ENCODE measurements at regions not wholly inside any gene's neighbourhood (a gene's known extent, or its start where the extent isn't known, plus 50 kb on each side); places are given as distances from the start of the nearest gene placed in this dataset.
"Not testable (repeated sequence)": the region's sequence is repeated elsewhere in the genome, so short reads cannot be mapped to it uniquely, and the experiment has no call there.

DNA sequence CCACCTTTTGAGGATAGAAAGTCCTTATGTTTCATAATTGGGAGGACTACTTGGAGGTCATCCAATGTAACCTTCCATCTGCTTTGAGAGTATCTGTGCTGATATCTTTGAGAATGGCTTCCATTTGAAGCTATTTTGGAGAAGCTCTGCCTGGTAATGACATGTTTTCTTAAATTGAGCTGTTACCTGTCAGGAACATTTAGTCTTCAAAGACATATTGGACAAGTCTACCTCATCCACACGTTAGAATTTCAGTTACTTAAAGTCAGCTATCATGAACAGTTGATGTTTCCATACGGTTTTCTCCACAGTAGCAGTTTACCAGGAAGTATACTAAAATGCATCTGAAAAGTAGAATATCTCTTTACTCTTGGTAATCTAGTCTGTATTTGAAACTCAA is 318.5 kb downstream of the EDEM1 start:
- Histone ChIP-seq H3K36me3 (ENCODE audit: control insufficient read depth, insufficient read depth, low read length) (no peaks in the 10 kb centered on the region), H3K27me3 (ENCODE audit: control insufficient read depth, insufficient read depth, low read length) (no peaks in the 10 kb centered on the region), H3K4me3 (ENCODE audit: low read length) (no peak overlapping the region), H3K9me3 (ENCODE audit: control insufficient read depth, insufficient read depth, low read length) (peaks cover 11% of the 10 kb centered on the region), H3K4me1 (ENCODE audit: control insufficient read depth, insufficient read depth, low read length) (no peaks in the 10 kb centered on the region), H3K27ac (ENCODE audit: low read length) (no peak overlapping the region)
- no peaks in the 10 kb centered on the region for H3K4me1 Mint-ChIP-seq
- TF ChIP-seq, protein P1, sequence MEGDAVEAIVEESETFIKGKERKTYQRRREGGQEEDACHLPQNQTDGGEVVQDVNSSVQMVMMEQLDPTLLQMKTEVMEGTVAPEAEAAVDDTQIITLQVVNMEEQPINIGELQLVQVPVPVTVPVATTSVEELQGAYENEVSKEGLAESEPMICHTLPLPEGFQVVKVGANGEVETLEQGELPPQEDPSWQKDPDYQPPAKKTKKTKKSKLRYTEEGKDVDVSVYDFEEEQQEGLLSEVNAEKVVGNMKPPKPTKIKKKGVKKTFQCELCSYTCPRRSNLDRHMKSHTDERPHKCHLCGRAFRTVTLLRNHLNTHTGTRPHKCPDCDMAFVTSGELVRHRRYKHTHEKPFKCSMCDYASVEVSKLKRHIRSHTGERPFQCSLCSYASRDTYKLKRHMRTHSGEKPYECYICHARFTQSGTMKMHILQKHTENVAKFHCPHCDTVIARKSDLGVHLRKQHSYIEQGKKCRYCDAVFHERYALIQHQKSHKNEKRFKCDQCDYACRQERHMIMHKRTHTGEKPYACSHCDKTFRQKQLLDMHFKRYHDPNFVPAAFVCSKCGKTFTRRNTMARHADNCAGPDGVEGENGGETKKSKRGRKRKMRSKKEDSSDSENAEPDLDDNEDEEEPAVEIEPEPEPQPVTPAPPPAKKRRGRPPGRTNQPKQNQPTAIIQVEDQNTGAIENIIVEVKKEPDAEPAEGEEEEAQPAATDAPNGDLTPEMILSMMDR (IDR thresholded peaks at IDR 0.05), result no peak
- peaks cover 6 to 15% of the 10 kb centered on the region in 2 donors for H3K9me3 Mint-ChIP-seq
- intact Hi-C loops (cut with micrococcal nuclease), result no loop called here
- no peak overlapping the region for H3K27ac Mint-ChIP-seq
- ATAC-seq (no peak), DNase-seq (no peak)
- H3K27me3 Mint-ChIP-seq (ENCODE audit: low read depth in 2 of 2), result no peaks in the 10 kb centered on the region
- 83% methylated on average over 1 of the region's 2 CpGs for WGBS (ENCODE audit: insufficient coverage)
- no peaks in the 10 kb centered on the region for H3K36me3 Mint-ChIP-seq
- no peak overlapping the region for H3K4me3 Mint-ChIP-seq

DNA sequence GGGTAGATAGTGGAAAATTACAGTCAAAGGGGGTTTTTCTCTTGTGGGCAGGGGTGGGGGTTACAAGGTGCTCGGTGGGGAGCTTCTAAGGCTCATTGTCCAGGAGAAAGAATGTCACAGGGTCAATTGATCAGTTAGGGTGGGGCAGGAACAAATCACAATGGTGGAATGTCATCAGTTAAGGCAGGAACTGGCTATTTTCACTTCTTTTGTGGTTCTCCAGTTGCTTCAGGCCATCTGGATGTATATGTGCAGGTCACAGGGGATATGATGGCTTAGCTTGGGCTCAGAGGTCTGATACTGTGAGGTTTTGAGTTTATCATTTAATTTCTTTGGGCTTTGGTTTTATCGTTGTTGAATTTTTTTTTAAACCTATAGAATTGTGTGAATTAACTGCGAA is 321.4 kb downstream of the EDEM1 start:
- H3K27ac ChIP-seq (ENCODE audit: low read length); ATAC-seq; H3K27me3 ChIP-seq (ENCODE audit: control insufficient read depth, insufficient read depth, low read length); H3K36me3 ChIP-seq (ENCODE audit: control insufficient read depth, insufficient read depth, low read length); H3K27ac Mint-ChIP-seq; H3K4me1 Mint-ChIP-seq; H3K4me3 ChIP-seq (ENCODE audit: low read length); intact Hi-C loops (cut with micrococcal nuclease); H3K36me3 Mint-ChIP-seq; H3K27me3 Mint-ChIP-seq (ENCODE audit: low read depth in 2 of 2); DNase-seq; H3K4me1 ChIP-seq (ENCODE audit: control insufficient read depth, insufficient read depth, low read length); H3K4me3 Mint-ChIP-seq: not testable (repeated sequence)
- H3K9me3 ChIP-seq (ENCODE audit: control insufficient read depth, insufficient read depth, low read length), result peaks cover 11% of the 10 kb centered on the region
- peaks cover 12 to 18% of the 10 kb centered on the region in 2 donors for H3K9me3 Mint-ChIP-seq
- 88% methylated on average over 3 of the region's 3 CpGs for WGBS (ENCODE audit: insufficient coverage)

DNA sequence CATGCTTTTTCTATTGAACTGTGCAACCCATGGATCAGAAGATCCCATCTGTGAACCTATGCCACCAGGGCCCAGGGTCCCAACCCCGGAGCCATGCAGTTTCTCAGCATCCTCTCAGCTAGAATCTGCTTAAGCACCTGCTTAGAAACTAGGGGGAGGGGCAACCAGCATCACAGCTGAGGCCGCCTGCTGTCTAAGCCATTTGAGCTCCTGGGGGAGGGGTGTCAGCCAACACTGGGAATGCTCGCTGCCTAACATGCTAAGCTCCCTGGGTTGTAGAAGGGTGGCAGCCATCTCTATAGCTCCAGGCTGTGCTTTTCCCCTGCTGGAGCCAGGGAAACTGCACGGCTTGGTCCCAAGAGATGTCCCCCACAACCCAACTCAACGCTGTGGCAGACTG is 322.8 kb downstream of the EDEM1 start:
- H3K9me3 Mint-ChIP-seq, result peaks cover 13 to 16% of the 10 kb centered on the region in 2 donors
- H3K36me3 Mint-ChIP-seq, result no peaks in the 10 kb centered on the region
- WGBS (ENCODE audit: insufficient coverage), result 87% methylated on average over 5 of the region's 5 CpGs

DNA sequence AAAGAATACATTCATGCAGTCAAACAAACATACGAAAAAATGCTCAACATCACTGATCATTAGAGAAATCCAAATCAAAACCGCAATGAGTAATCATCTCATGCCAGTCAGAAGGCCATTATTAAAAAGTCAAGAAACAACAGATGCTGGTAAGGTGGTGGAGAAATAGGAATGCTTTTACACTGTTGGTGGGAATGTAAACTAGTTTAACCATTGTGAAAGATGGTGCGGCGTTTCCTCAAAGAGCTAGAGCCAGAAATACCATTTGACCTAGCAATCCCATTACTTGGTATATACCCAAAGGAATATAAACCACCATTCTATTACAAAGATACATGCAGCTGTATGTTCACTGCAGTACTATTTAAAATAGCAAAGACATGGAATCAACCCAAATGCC is 330.4 kb downstream of the EDEM1 start:
- Histone ChIP-seq H3K4me3 (ENCODE audit: low read length) (no peak overlapping the region), H3K4me1 (ENCODE audit: control insufficient read depth, insufficient read depth, low read length) (no peaks in the 10 kb centered on the region), H3K9me3 (ENCODE audit: control insufficient read depth, insufficient read depth, low read length) (no peaks in the 10 kb centered on the region), H3K27ac (ENCODE audit: low read length) (no peak overlapping the region), H3K27me3 (ENCODE audit: control insufficient read depth, insufficient read depth, low read length) (no peaks in the 10 kb centered on the region), H3K36me3 (ENCODE audit: control insufficient read depth, insufficient read depth, low read length) (no peaks in the 10 kb centered on the region)
- no peaks in the 10 kb centered on the region for H3K4me1 Mint-ChIP-seq
- TF ChIP-seq, protein P1 (IDR thresholded peaks at IDR 0.05), result no peak
- intact Hi-C loops (cut with micrococcal nuclease), result no loop called here
- peaks cover 4% of the 10 kb centered on the region in 2 donors for H3K9me3 Mint-ChIP-seq
- H3K4me3 Mint-ChIP-seq, result no peak overlapping the region
- ATAC-seq, result no peak
- DNase-seq, result no peak
- no peak overlapping the region for H3K27ac Mint-ChIP-seq
- 90% methylated on average over 2 of the region's 4 CpGs for WGBS (ENCODE audit: insufficient coverage)
- H3K27me3 Mint-ChIP-seq (ENCODE audit: low read depth in 2 of 2), result no peaks in the 10 kb centered on the region
- no peaks in the 10 kb centered on the region for H3K36me3 Mint-ChIP-seq

More for the DNA sequence above, 322.8 kb downstream of the EDEM1 start:
- H3K4me1 ChIP-seq (ENCODE audit: control insufficient read depth, insufficient read depth, low read length), result no peaks in the 10 kb centered on the region
- H3K4me3 ChIP-seq (ENCODE audit: low read length), result no peak overlapping the region
- Mint-ChIP-seq H3K27ac (no peak overlapping the region), H3K4me3 (no peak overlapping the region), H3K27me3 (ENCODE audit: low read depth in 2 of 2) (no peaks in the 10 kb centered on the region), H3K4me1 (no peaks in the 10 kb centered on the region)
- no peak for ATAC-seq
- peaks cover 11% of the 10 kb centered on the region for H3K9me3 ChIP-seq (ENCODE audit: control insufficient read depth, insufficient read depth, low read length)
- TF ChIP-seq, protein P1 (IDR thresholded peaks at IDR 0.05), result no peak
- no peak overlapping the region for H3K27ac ChIP-seq (ENCODE audit: low read length)
- no peak for DNase-seq
- no peaks in the 10 kb centered on the region for H3K36me3 ChIP-seq (ENCODE audit: control insufficient read depth, insufficient read depth, low read length)
- no peaks in the 10 kb centered on the region for H3K27me3 ChIP-seq (ENCODE audit: control insufficient read depth, insufficient read depth, low read length)
- intact Hi-C loops (cut with micrococcal nuclease), result no loop called here

Measured in natural killer cell (primary cell).